Muscle layer of colon (tissue), 2 donors: ENCODE measurements at regions not wholly inside any gene's neighbourhood (a gene's known extent, or its start where the extent isn't known, plus 50 kb on each side); places are given as distances from the start of the nearest gene placed in this dataset.
"Not testable (repeated sequence)": the region's sequence is repeated elsewhere in the genome, so short reads cannot be mapped to it uniquely, and the experiment has no call there.

ENCODE experiments used
- H3K27ac ChIP-seq: one replicate; pipeline ENCODE4 v1.7.0; 2013; ENCODE audit warnings: low read depth, mild to moderate bottlenecking, low read length, moderate library complexity
- H3K27me3 ChIP-seq, 2 donors: one replicate each; pipeline ENCODE4 v1.7.0; 2013; ENCODE audit warnings: low read length in 2 of 2, mild to moderate bottlenecking in 2 of 2; ENCODE audit not compliant: insufficient read depth in 2 of 2, control insufficient read depth in 1 of 2
- H3K36me3 ChIP-seq: one replicate; pipeline ENCODE4 v1.7.0; 2013; ENCODE audit warnings: mild to moderate bottlenecking, low read length; ENCODE audit not compliant: insufficient read depth
- H3K4me1 ChIP-seq: one replicate; pipeline ENCODE4 v1.7.0; 2013; ENCODE audit warnings: mild to moderate bottlenecking, low read length; ENCODE audit not compliant: insufficient read depth
- H3K4me3 ChIP-seq, 2 donors: one replicate each; pipeline ENCODE4 v1.7.0; 2013; ENCODE audit warnings: low read length in 2 of 2, low read depth in 1 of 2, mild to moderate bottlenecking in 1 of 2, moderate library complexity in 1 of 2
- H3K9ac ChIP-seq: one replicate; pipeline ENCODE4 v1.7.0; 2013; ENCODE audit warnings: low read length
- H3K9me3 ChIP-seq: one replicate; pipeline ENCODE4 v1.7.0; 2013; ENCODE audit warnings: mild to moderate bottlenecking, low read length
- donor health status: abdominal sarcoma.
- donor health status: Adenocarcinoma of cecum.

GRCh38 chr21:27550287-27550686, 583.4 kb upstream of the ADAMTS5 start:
- Histone ChIP-seq H3K4me1 (no peaks in the 10 kb centered on the region), H3K36me3 (no peaks in the 10 kb centered on the region)

GRCh38 chr21:27548486-27548885, 581.6 kb upstream of the ADAMTS5 start:
- H3K9ac ChIP-seq, result no peak overlapping the region

More at GRCh38 chr21:27550287-27550686, 583.4 kb upstream of the ADAMTS5 start:
- H3K4me3 ChIP-seq, result no peak overlapping the region
- H3K27ac ChIP-seq, result no peak overlapping the region
- no peaks in the 10 kb centered on the region for H3K27me3 ChIP-seq
- no peak overlapping the region for H3K9ac ChIP-seq
- no peaks in the 10 kb centered on the region for H3K9me3 ChIP-seq

DNA sequence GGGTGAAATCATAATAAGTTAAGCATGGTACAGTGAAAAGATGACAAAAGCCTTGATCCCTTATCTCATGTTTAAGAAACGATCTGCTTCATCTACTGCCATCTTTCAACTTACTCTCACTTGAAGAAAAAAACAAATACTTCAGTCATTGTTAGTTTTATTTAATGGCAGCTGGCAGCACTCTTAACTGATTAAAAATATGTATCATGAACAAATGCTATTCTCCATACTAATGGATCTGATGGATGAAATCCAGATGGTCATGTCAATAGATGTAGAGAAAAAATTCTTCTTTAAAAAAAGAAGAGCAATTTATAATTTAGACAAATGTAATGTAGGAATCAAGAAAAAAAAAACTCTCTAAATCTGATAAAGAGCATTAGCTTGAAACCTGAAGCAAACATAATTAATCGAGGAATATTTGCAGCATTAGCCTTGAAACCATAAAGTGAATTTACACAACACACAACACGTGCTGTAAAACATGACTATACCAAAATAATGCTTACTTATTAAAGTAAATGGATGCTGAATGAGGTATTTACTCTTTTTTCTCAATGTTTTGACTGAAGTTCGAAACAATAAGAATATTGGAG, 579.0 kb upstream of the ADAMTS5 start:
- no peaks in the 10 kb centered on the region for H3K4me1 ChIP-seq
- H3K4me3 ChIP-seq, result no peak overlapping the region

More at GRCh38 chr21:27548486-27548885, 581.6 kb upstream of the ADAMTS5 start:
- no peaks in the 10 kb centered on the region for H3K9me3 ChIP-seq
- H3K4me3 ChIP-seq, result no peak overlapping the region
- H3K36me3 ChIP-seq, result no peaks in the 10 kb centered on the region
- H3K27me3 ChIP-seq, result no peaks in the 10 kb centered on the region
- H3K4me1 ChIP-seq, result no peaks in the 10 kb centered on the region
- no peak overlapping the region for H3K27ac ChIP-seq

GRCh38 chr21:27542126-27542525, 575.2 kb upstream of the ADAMTS5 start:
- not testable (repeated sequence) for H3K9ac ChIP-seq, H3K27me3 ChIP-seq, H3K4me3 ChIP-seq, H3K4me1 ChIP-seq, H3K36me3 ChIP-seq, H3K9me3 ChIP-seq, H3K27ac ChIP-seq

More for the DNA sequence above, 579.0 kb upstream of the ADAMTS5 start:
- H3K27me3 ChIP-seq, result no peaks in the 10 kb centered on the region
- H3K9me3 ChIP-seq, result no peaks in the 10 kb centered on the region
- no peak overlapping the region for H3K9ac ChIP-seq
- no peak overlapping the region for H3K27ac ChIP-seq
- no peaks in the 10 kb centered on the region for H3K36me3 ChIP-seq

GRCh38 chr21:27536319-27536718, 569.4 kb upstream of the ADAMTS5 start:
- Histone ChIP-seq H3K9me3 (no peaks in the 10 kb centered on the region), H3K4me1 (no peaks in the 10 kb centered on the region), H3K27ac (no peak overlapping the region), H3K27me3 (no peaks in the 10 kb centered on the region), H3K9ac (no peak overlapping the region), H3K4me3 (no peak overlapping the region), H3K36me3 (no peaks in the 10 kb centered on the region)

DNA sequence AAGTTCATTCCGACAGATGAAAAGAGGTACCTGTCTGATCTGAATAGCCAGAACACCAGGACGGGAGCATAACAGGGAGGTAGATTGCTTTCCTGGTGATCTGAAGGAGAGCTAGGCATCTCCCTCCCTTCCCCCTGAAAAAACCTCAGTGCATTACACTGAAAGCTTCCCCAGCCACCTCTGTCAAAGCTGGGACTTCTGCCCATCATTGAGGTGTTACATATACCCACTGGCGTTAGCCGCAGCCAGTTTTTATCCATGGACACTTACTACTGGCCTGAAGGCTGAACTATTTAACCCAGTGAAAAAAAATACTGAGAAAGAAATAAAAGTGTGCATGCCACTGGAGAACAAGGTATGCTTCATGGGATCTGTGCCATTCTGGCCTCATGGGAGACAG, 568.3 kb upstream of the ADAMTS5 start:
- Histone ChIP-seq H3K4me1 (no peaks in the 10 kb centered on the region), H3K9me3 (no peaks in the 10 kb centered on the region), H3K27ac (no peak overlapping the region), H3K4me3 (no peak overlapping the region), H3K36me3 (no peaks in the 10 kb centered on the region), H3K27me3 (no peaks in the 10 kb centered on the region), H3K9ac (no peak overlapping the region)

DNA sequence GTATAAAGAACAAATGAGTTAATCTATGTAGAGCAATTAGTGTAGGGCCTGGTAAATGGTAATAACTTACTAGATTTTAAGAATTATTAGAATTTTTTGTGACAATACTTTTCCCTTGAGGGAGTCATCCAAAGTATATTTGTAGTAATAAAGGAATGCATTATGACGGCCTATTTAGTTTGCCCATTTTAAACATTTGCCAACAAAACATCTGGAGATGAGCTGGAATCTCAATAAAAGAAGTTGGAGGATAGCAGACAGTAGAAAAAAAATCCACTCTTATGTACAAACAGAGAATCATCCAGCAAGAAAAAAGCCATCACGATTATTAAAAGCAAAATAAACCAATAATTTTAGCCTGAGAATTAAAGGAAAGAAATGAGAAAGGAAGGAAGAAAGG, 567.3 kb upstream of the ADAMTS5 start:
- no peak overlapping the region for H3K9ac ChIP-seq
- no peaks in the 10 kb centered on the region for H3K9me3 ChIP-seq
- H3K27ac ChIP-seq, result no peak overlapping the region
- no peaks in the 10 kb centered on the region for H3K36me3 ChIP-seq
- no peaks in the 10 kb centered on the region for H3K4me1 ChIP-seq
- no peaks in the 10 kb centered on the region for H3K27me3 ChIP-seq
- no peak overlapping the region for H3K4me3 ChIP-seq

DNA sequence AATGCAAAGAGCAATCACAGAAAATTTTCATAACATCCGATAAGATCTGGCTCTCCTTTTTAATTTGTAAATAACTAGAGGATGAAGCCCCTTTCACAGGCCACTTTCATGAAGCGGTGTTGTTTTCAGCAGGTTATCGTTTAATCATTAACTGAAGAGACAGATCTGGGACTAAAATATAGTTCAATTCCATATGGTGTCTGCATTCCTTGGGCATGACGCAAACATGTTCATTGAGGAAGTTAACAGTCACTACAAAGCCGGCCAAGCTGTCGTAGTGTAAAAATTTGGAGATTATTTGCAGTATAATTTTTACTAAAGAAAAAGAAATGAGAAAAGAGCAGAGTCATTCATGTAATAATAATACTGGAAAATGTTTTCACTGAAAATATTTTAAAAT, 565.2 kb upstream of the ADAMTS5 start:
- H3K4me1 ChIP-seq, result no peaks in the 10 kb centered on the region
- no peaks in the 10 kb centered on the region for H3K36me3 ChIP-seq
- H3K9me3 ChIP-seq, result no peaks in the 10 kb centered on the region
- H3K9ac ChIP-seq, result no peak overlapping the region
- H3K4me3 ChIP-seq, result no peak overlapping the region
- H3K27ac ChIP-seq, result no peak overlapping the region
- H3K27me3 ChIP-seq, result no peaks in the 10 kb centered on the region

GRCh38 chr21:27528697-27529096, 561.8 kb upstream of the ADAMTS5 start:
- Histone ChIP-seq H3K36me3 (no peaks in the 10 kb centered on the region), H3K9ac (no peak overlapping the region), H3K27ac (no peak overlapping the region), H3K4me3 (no peak overlapping the region), H3K9me3 (no peaks in the 10 kb centered on the region), H3K27me3 (no peaks in the 10 kb centered on the region), H3K4me1 (no peaks in the 10 kb centered on the region)

DNA sequence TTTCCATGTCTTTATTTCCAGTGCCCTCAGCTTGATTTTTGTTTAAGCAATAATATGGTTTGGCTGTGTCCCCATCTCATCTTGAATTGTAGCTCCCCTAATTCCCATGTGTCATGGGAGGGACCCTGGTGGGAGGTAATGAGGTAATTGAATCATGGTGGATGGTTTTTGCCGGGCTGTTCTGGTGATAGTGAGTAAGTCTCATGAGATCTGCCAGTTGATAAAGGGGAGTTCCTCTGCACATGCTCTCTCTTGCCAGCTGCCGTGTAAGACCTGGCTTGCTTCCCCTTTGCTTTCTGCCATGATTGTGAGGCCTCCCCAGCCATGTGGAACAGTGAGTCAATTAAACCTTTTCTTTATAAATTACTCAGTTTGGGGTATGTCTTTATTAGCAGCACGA, 559.6 kb upstream of the ADAMTS5 start:
- H3K4me3 ChIP-seq, result no peak overlapping the region
- no peaks in the 10 kb centered on the region for H3K27me3 ChIP-seq
- no peak overlapping the region for H3K27ac ChIP-seq
- H3K9ac ChIP-seq, result no peak overlapping the region
- no peaks in the 10 kb centered on the region for H3K36me3 ChIP-seq
- H3K4me1 ChIP-seq, result no peaks in the 10 kb centered on the region
- no peaks in the 10 kb centered on the region for H3K9me3 ChIP-seq

DNA sequence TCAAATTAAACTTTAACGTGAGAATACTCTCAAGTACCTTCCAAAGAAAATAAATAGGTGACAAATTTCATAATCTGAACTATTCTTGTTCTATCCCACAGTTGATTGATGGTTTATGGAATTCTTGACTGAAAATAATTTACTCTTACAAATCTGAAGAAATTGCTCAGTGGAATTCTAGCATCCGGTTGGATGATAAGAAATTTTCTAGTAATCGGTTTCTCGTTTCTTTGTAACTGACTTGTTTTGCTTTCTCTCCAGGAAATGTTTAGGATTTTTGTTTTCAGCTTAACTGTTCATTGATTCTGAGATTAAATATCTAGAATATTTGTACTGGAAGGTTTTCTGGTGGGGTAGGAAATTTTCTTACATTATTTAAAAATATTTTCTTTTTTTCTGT, 558.9 kb upstream of the ADAMTS5 start:
- no peaks in the 10 kb centered on the region for H3K4me1 ChIP-seq
- H3K9me3 ChIP-seq, result no peaks in the 10 kb centered on the region
- no peaks in the 10 kb centered on the region for H3K36me3 ChIP-seq
- no peak overlapping the region for H3K27ac ChIP-seq
- no peaks in the 10 kb centered on the region for H3K27me3 ChIP-seq
- no peak overlapping the region for H3K4me3 ChIP-seq
- H3K9ac ChIP-seq, result no peak overlapping the region

DNA sequence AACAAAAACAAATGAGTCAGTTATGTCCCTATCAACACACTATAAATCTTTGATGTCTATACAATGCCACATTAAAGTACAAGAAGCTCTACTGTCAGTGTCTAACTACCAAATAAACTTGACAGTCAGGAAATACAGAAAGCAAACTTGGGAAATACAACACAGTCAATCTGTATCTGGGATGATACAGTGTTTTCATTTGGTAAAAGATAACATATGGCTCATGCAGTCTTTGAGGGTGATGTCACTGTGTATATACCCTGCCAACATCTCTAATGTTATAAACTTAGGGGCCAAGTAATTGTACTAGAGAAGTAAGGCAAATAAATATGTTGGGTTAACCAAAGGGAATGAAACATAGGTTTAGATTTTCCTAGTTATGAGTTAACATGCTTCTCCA, 552.5 kb upstream of the ADAMTS5 start:
- Histone ChIP-seq H3K9ac (no peak overlapping the region), H3K9me3 (no peaks in the 10 kb centered on the region), H3K4me3 (no peak overlapping the region), H3K36me3 (no peaks in the 10 kb centered on the region), H3K27ac (no peak overlapping the region), H3K4me1 (no peaks in the 10 kb centered on the region), H3K27me3 (no peaks in the 10 kb centered on the region)
